Fibroblast of lung (primary cell): ENCODE measurements at regions not wholly inside any gene's neighbourhood (a gene's known extent, or its start where the extent isn't known, plus 50 kb on each side); places are given as distances from the start of the nearest gene placed in this dataset.

Experiments used
- CTCF ChIP-seq, 2 donors: IDR thresholded peaks in 1 of 2; conservative IDR thresholded peaks in 1 of 2; 1 replicate in 1 of 2; 2 replicates in 1 of 2; pipeline ENCODE4 v1.5.1; 2011 to 2012; ENCODE audit warnings: low read length in 2 of 2, control low read depth in 1 of 2, inconsistent platforms in 1 of 2, low read depth in 1 of 2, mild to moderate bottlenecking in 1 of 2
- EZH2 ChIP-seq: IDR thresholded peaks from 2 replicates; pipeline ENCODE4 v1.5.1; 2012; ENCODE audit warnings: low read length, control low read depth, mild to moderate bottlenecking; ENCODE audit errors: missing control alignments

GRCh38 chr13:28588296-28588695, 70.6 kb upstream of the POMP start:
- TF ChIP-seq EZH2 (no peak), CTCF (conservative IDR thresholded peaks at IDR 0.05 in 1 of 2, IDR thresholded peaks at IDR 0.05 in 1 of 2; ENCODE audit: low read depth in 1 of 2, low read length in 2 of 2) (no peak)
